OCI-LY3 (cell line): ENCODE measurements at regions not wholly inside any gene's neighbourhood (a gene's known extent, or its start where the extent isn't known, plus 50 kb on each side); places are given as distances from the start of the nearest gene placed in this dataset.

Experiments
- H2AFZ ChIP-seq: fragments of 200-600, 300-600 bp; shearing (Covaris generic); 2 replicates; pipeline ENCODE4 v1.6.0; 2014; ENCODE audit warnings: antibody characterized with exemption, low read depth, low read length
- H3K27ac ChIP-seq: fragments of 200-600, 300-600 bp; sonication (generic); 2 replicates; pipeline ENCODE4 v1.5.1; 2014; ENCODE audit warnings: mild to moderate bottlenecking, low read length, moderate library complexity, mixed read lengths
- H3K27me3 ChIP-seq: fragments of 200-600, 300-600 bp; sonication (generic); 2 replicates; pipeline ENCODE4 v1.6.1; 2014; ENCODE audit warnings: low read depth, low read length, mixed read lengths
- H3K36me3 ChIP-seq: fragments of 200-600, 300-600 bp; sonication (generic); replicated peaks from 2 replicates; pipeline ENCODE3; 2014; ENCODE audit warnings: low read depth, low read length, mixed read lengths
- H3K4me1 ChIP-seq: fragments of 300-600, 200-600 bp; sonication (generic); 2 replicates; pipeline ENCODE4 v1.6.1; 2014; ENCODE audit warnings: low read length, mixed read lengths
- H3K4me2 ChIP-seq: fragments of 200-600, 300-600 bp; sonication (generic); 2 replicates; pipeline ENCODE4 v1.6.1; 2014; ENCODE audit warnings: low read length, mixed read lengths
- H3K4me3 ChIP-seq: fragments of 300-600, 200-600 bp; sonication (generic); 2 replicates; pipeline ENCODE4 v1.5.1; 2014; ENCODE audit warnings: antibody characterized with exemption, mild to moderate bottlenecking, low read length, moderate library complexity
- H3K79me2 ChIP-seq: fragments of 300-600, 200-600 bp; shearing (Covaris generic); 2 replicates; pipeline ENCODE4 v1.6.1; 2014; ENCODE audit warnings: mild to moderate bottlenecking, low read length, mixed read lengths
- H3K9ac ChIP-seq: fragments of 300-600, 200-600 bp; shearing (Covaris generic); 2 replicates; pipeline ENCODE4 v1.6.0; 2014; ENCODE audit warnings: mild to moderate bottlenecking, low read length, moderate library complexity
- H3K9me3 ChIP-seq: fragments of 200-600, 300-600 bp; shearing (Covaris generic); 2 replicates; pipeline ENCODE4 v1.6.1; 2014; ENCODE audit warnings: low read length, mixed read lengths; ENCODE audit not compliant: insufficient read depth
- H4K20me1 ChIP-seq: fragments of 200-600, 300-600 bp; sonication (generic); 2 replicates; pipeline ENCODE4 v1.6.1; 2016; ENCODE audit warnings: low read length, mixed read lengths; ENCODE audit not compliant: insufficient read depth
- EZH2phosphoT487 ChIP-seq: fragments of 200-600 bp; shearing (Covaris generic); IDR thresholded peaks from 2 replicates; pipeline ENCODE4 v1.6.1; 2018; ENCODE audit warnings: antibody characterized with exemption, mixed run types, low read depth
- TF ChIP-seq, protein P1 (sequence below): fragments of 200-600, 300-600 bp; sonication (generic); IDR thresholded peaks from 2 replicates; pipeline ENCODE4 v1.5.1; 2014; ENCODE audit warnings: antibody characterized with exemption, low read length, low read depth

DNA sequence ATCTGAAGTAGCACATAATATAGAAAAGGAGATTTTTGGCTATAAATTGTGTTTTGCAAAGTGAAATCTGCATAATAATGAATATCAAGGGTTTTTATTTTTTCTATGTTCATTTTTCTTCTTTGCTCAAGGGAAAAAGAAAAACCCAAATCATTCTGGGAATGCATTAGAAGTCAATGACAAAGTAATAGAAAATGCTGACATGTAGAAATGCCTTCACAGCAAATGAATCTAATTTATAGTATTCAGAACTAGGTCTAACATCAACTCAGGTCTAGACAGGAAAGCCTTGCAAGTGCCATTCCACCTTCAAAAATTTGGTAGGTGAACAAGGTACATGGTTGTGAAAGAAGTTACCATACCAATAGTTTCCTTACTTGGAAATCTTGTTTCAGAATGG is 831.5 kb upstream of the CELF4 start:
- Histone ChIP-seq H3K9ac (no peak overlapping the region), H3K4me3 (no peak overlapping the region), H3K79me2 (no peaks in the 10 kb centered on the region), H4K20me1 (no peaks in the 10 kb centered on the region), H3K27me3 (no peaks in the 10 kb centered on the region), H3K36me3 (no peaks in the 10 kb centered on the region), H3K9me3 (no peaks in the 10 kb centered on the region), H3K4me1 (no peaks in the 10 kb centered on the region), H3K27ac (no peak overlapping the region), H3K4me2 (no peak overlapping the region), H2AFZ (no peak overlapping the region)
- TF ChIP-seq EZH2phosphoT487: no peak
- TF ChIP-seq, protein P1, sequence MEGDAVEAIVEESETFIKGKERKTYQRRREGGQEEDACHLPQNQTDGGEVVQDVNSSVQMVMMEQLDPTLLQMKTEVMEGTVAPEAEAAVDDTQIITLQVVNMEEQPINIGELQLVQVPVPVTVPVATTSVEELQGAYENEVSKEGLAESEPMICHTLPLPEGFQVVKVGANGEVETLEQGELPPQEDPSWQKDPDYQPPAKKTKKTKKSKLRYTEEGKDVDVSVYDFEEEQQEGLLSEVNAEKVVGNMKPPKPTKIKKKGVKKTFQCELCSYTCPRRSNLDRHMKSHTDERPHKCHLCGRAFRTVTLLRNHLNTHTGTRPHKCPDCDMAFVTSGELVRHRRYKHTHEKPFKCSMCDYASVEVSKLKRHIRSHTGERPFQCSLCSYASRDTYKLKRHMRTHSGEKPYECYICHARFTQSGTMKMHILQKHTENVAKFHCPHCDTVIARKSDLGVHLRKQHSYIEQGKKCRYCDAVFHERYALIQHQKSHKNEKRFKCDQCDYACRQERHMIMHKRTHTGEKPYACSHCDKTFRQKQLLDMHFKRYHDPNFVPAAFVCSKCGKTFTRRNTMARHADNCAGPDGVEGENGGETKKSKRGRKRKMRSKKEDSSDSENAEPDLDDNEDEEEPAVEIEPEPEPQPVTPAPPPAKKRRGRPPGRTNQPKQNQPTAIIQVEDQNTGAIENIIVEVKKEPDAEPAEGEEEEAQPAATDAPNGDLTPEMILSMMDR: no peak

DNA sequence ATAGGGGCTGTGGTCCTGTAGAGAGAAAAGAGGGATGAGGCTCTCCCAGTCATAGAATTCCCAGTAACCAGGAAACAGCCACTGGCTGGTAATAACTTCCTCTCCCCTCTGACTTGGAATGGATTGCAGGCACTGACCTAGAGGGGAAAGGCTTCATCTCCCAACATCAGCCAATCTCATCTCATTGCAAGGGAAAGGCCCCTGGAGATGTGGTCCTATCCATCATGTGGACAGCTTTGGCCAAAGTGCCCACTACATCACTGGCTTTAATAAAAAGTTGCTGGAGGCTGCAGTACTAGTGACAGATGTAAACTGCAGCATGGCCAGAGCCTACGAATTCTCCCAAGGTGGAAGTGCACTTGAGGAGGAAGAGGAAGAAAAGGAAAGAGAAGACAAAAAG is 820.5 kb upstream of the CELF4 start:
- H2AFZ ChIP-seq: no peak overlapping the region

GRCh38 chr18:38369772-38370690 is 804.4 kb upstream of the CELF4 start:
- Histone ChIP-seq H3K27me3 (no peaks in the 10 kb centered on the region), H3K9ac (no peak overlapping the region), H3K36me3 (no peaks in the 10 kb centered on the region), H4K20me1 (no peaks in the 10 kb centered on the region), H3K9me3 (no peaks in the 10 kb centered on the region), H3K79me2 (no peaks in the 10 kb centered on the region), H3K4me1 (peaks cover 12% of the 10 kb centered on the region), H3K27ac (no peak overlapping the region), H2AFZ (peak overlapping the region; percentile 26; the same call in 1 of the 2 replicates), H3K4me2 (peak overlapping the region; percentile 54), H3K4me3 (peak overlapping the region; percentile 8)
- TF ChIP-seq EZH2phosphoT487: no peak
- TF ChIP-seq, protein P1: no peak

More for the DNA sequence above, 820.5 kb upstream of the CELF4 start:
- TF ChIP-seq, protein P1: no peak
- TF ChIP-seq EZH2phosphoT487: no peak
- H3K9ac ChIP-seq: no peak overlapping the region
- no peaks in the 10 kb centered on the region for H3K79me2 ChIP-seq
- no peak overlapping the region for H3K4me3 ChIP-seq
- no peaks in the 10 kb centered on the region for H3K9me3 ChIP-seq
- no peaks in the 10 kb centered on the region for H3K27me3 ChIP-seq
- no peak overlapping the region for H3K4me2 ChIP-seq
- H3K36me3 ChIP-seq: no peaks in the 10 kb centered on the region
- no peaks in the 10 kb centered on the region for H4K20me1 ChIP-seq
- no peaks in the 10 kb centered on the region for H3K4me1 ChIP-seq
- H3K27ac ChIP-seq: no peak overlapping the region

GRCh38 chr18:38368886-38369285 is 803.3 kb upstream of the CELF4 start:
- Histone ChIP-seq H3K4me2 (no peak overlapping the region), H3K27ac (no peak overlapping the region), H2AFZ (no peak overlapping the region), H3K4me3 (no peak overlapping the region), H3K9me3 (no peaks in the 10 kb centered on the region), H3K27me3 (no peaks in the 10 kb centered on the region), H4K20me1 (no peaks in the 10 kb centered on the region), H3K79me2 (no peaks in the 10 kb centered on the region), H3K4me1 (peaks cover 12% of the 10 kb centered on the region), H3K9ac (no peak overlapping the region), H3K36me3 (no peaks in the 10 kb centered on the region)
- no peak for TF ChIP-seq EZH2phosphoT487
- TF ChIP-seq, protein P1: no peak
